Activated B cell treated with CpG ODN at 0.5 μM for 24 hours (primary cell): ENCODE measurements at regions not wholly inside any gene's neighbourhood (a gene's known extent, or its start where the extent isn't known, plus 50 kb on each side); places are given as distances from the start of the nearest gene placed in this dataset.

Experiments used
- ATAC-seq: fragments of 200-7000 bp; cut with Tn5 transposase; one replicate; pipeline ENCODE4 v1.10.0; 2021; ENCODE audit warnings: low read depth, mild to moderate bottlenecking, moderate library complexity
- CTCF ChIA-PET: fragments of 350-600 bp; sonication (Branson Sonifier 250); formaldehyde crosslinking; loops from one replicate; lab custom pipeline; 2021; ENCODE audit warnings: antibody characterized with exemption; lab: Charles Lee
- POLR2A ChIA-PET: fragments of 350-600 bp; sonication (Branson Sonifier 250); formaldehyde crosslinking; loops from one replicate; lab custom pipeline; 2021; ENCODE audit warnings: antibody characterized with exemption; lab: Charles Lee
- DNase-seq: peaks from one replicate; pipeline ENCODE4 v3.0.0; 2022
- H3K27ac Mint-ChIP-seq: one replicate; pipeline ENCODE4 v1.8.0; 2020; ENCODE audit warnings: mixed read lengths
- H3K27me3 Mint-ChIP-seq: one replicate; pipeline ENCODE4 v1.8.0; 2021; ENCODE audit warnings: mixed read lengths
- H3K36me3 Mint-ChIP-seq: one replicate; pipeline ENCODE4 v1.8.0; 2021; ENCODE audit warnings: low read depth, mixed read lengths
- H3K4me1 Mint-ChIP-seq: one replicate; pipeline ENCODE4 v1.8.0; 2021; ENCODE audit warnings: mixed read lengths
- H3K4me3 Mint-ChIP-seq: one replicate; pipeline ENCODE4 v1.8.0; 2020; ENCODE audit warnings: mild to moderate bottlenecking, mixed read lengths
- H3K9me3 Mint-ChIP-seq: one replicate; pipeline ENCODE4 v1.8.0; 2020; ENCODE audit warnings: mixed read lengths
- intact Hi-C: fragments of 100-400 bp; cut with micrococcal nuclease; formaldehyde crosslinking; loops from one replicate; pipeline ENCODE4 v1.15.1; 2024
- TF ChIP-seq, protein P1 (sequence below): fragments of 200-600 bp; IDR thresholded peaks from one replicate; pipeline ENCODE4 v1.8.0; 2022; ENCODE audit warnings: antibody characterized with exemption, mild to moderate bottlenecking

- no peak overlapping the region for H3K4me3 Mint-ChIP-seq
- DNase-seq, result no peak
- H3K27ac Mint-ChIP-seq, result no peak overlapping the region
- no peak for ATAC-seq
- H3K4me1 Mint-ChIP-seq, result no peaks in the 10 kb centered on the region
- no peaks in the 10 kb centered on the region for H3K36me3 Mint-ChIP-seq
- no peaks in the 10 kb centered on the region for H3K27me3 Mint-ChIP-seq
- ChIA-PET CTCF (no interaction called here), POLR2A (no interaction called here)
- TF ChIP-seq, protein P1, sequence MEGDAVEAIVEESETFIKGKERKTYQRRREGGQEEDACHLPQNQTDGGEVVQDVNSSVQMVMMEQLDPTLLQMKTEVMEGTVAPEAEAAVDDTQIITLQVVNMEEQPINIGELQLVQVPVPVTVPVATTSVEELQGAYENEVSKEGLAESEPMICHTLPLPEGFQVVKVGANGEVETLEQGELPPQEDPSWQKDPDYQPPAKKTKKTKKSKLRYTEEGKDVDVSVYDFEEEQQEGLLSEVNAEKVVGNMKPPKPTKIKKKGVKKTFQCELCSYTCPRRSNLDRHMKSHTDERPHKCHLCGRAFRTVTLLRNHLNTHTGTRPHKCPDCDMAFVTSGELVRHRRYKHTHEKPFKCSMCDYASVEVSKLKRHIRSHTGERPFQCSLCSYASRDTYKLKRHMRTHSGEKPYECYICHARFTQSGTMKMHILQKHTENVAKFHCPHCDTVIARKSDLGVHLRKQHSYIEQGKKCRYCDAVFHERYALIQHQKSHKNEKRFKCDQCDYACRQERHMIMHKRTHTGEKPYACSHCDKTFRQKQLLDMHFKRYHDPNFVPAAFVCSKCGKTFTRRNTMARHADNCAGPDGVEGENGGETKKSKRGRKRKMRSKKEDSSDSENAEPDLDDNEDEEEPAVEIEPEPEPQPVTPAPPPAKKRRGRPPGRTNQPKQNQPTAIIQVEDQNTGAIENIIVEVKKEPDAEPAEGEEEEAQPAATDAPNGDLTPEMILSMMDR, result no peak
- intact Hi-C loops, result no loop called here
- peaks cover 6% of the 10 kb centered on the region for H3K9me3 Mint-ChIP-seq
Observed at GRCh38 chr21:16993416-16994038, 519.3 kb upstream of the CXADR start.

- POLR2A ChIA-PET, result no interaction called here
Observed at GRCh38 chr21:17002594-17003257, 510.1 kb upstream of the CXADR start.

DNA sequence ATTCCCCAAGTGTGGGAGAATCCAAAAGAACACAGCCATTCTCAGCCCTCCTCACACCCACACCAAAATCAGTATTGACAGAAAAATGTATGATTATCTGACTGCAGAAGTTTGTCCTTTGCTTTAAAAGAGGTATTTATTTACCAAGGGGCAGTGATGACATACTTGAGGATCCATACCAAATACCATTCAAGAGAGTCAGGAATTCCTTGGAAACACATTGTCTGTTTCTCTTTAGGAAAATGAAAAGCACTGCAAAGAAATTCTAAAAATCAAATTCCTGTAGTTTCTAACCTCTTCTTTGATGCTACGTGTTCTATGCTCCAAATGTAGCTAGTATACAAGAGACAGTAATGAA, 509.6 kb upstream of the CXADR start:
- Mint-ChIP-seq H3K4me1 (no peaks in the 10 kb centered on the region), H3K27ac (no peak overlapping the region), H3K36me3 (no peaks in the 10 kb centered on the region), H3K27me3 (no peaks in the 10 kb centered on the region), H3K4me3 (no peak overlapping the region), H3K9me3 (peaks cover 16% of the 10 kb centered on the region)
- ATAC-seq (no peak), DNase-seq (no peak)
- ChIA-PET POLR2A (no interaction called here), CTCF (no interaction called here)
- intact Hi-C loops, result no loop called here
- TF ChIP-seq, protein P1, result no peak

More at GRCh38 chr21:17002594-17003257, 510.1 kb upstream of the CXADR start:
- Mint-ChIP-seq H3K4me1 (no peaks in the 10 kb centered on the region), H3K4me3 (no peak overlapping the region), H3K36me3 (no peaks in the 10 kb centered on the region), H3K27me3 (no peaks in the 10 kb centered on the region), H3K9me3 (peaks cover 16% of the 10 kb centered on the region), H3K27ac (no peak overlapping the region)
- TF ChIP-seq, protein P1, result no peak
- CTCF ChIA-PET, result no interaction called here
- DNase-seq, result no peak
- intact Hi-C loops, result no loop called here
- no peak for ATAC-seq

- Mint-ChIP-seq H3K4me3 (no peak overlapping the region), H3K27me3 (no peaks in the 10 kb centered on the region), H3K9me3 (peaks cover 15% of the 10 kb centered on the region), H3K27ac (no peak overlapping the region), H3K4me1 (no peaks in the 10 kb centered on the region), H3K36me3 (no peaks in the 10 kb centered on the region)
- TF ChIP-seq, protein P1, result no peak
- ChIA-PET POLR2A (no interaction called here), CTCF (no interaction called here)
- DNase-seq (no peak), ATAC-seq (no peak)
- intact Hi-C loops, result no loop called here
Observed at GRCh38 chr21:17003763-17004373, 509.0 kb upstream of the CXADR start.

GRCh38 chr21:17032141-17032655, 480.6 kb upstream of the CXADR start:
- Mint-ChIP-seq H3K27ac (no peak overlapping the region), H3K4me3 (no peak overlapping the region), H3K27me3 (no peaks in the 10 kb centered on the region), H3K36me3 (no peaks in the 10 kb centered on the region), H3K9me3 (no peaks in the 10 kb centered on the region), H3K4me1 (no peaks in the 10 kb centered on the region)
- DNase-seq (no peak), ATAC-seq (no peak)
- CTCF ChIA-PET, result no interaction called here
- TF ChIP-seq, protein P1, result no peak
- intact Hi-C loops, result no loop called here
- POLR2A ChIA-PET, result no interaction called here
